Testis (tissue), 2 donors: ENCODE measurements at regions not wholly inside any gene's neighbourhood (a gene's known extent, or its start where the extent isn't known, plus 50 kb on each side); places are given as distances from the start of the nearest gene placed in this dataset.

Experiments
- POLR2A ChIP-seq: fragments of 450-650 bp; IDR thresholded peaks from one replicate; pipeline ENCODE4 v1.6.1; 2017; ENCODE audit warnings: antibody characterized with exemption, mild to moderate bottlenecking, moderate library complexity
- TF ChIP-seq, protein P1 (sequence below), 3 experiments: fragments of 450-650 bp in 2 of 3; fragments of 200-600 bp in 1 of 3; sonication (generic) in 1 of 3; IDR thresholded peaks; one replicate each; pipeline ENCODE4 v1.5.1; 2016 to 2019; ENCODE audit warnings: antibody characterized with exemption in 3 of 3, mild to moderate bottlenecking in 2 of 3, moderate library complexity in 1 of 3

GRCh38 chr18:23311351-23312121 lies 141.6 kb upstream of the RIOK3 start:
- TF ChIP-seq POLR2A, result no peak
- TF ChIP-seq, protein P1, sequence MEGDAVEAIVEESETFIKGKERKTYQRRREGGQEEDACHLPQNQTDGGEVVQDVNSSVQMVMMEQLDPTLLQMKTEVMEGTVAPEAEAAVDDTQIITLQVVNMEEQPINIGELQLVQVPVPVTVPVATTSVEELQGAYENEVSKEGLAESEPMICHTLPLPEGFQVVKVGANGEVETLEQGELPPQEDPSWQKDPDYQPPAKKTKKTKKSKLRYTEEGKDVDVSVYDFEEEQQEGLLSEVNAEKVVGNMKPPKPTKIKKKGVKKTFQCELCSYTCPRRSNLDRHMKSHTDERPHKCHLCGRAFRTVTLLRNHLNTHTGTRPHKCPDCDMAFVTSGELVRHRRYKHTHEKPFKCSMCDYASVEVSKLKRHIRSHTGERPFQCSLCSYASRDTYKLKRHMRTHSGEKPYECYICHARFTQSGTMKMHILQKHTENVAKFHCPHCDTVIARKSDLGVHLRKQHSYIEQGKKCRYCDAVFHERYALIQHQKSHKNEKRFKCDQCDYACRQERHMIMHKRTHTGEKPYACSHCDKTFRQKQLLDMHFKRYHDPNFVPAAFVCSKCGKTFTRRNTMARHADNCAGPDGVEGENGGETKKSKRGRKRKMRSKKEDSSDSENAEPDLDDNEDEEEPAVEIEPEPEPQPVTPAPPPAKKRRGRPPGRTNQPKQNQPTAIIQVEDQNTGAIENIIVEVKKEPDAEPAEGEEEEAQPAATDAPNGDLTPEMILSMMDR (IDR thresholded peaks at IDR 0.05), result no peak
